Osteoblast (primary cell): ENCODE measurements at regions not wholly inside any gene's neighbourhood (a gene's known extent, or its start where the extent isn't known, plus 50 kb on each side); places are given as distances from the start of the nearest gene placed in this dataset.

Source experiments
- DNase-seq: peaks from one replicate; pipeline ENCODE4 v3.0.0; 2011; ENCODE audit warnings: low spot score, mixed read lengths; ENCODE audit not compliant: insufficient read length; ENCODE audit errors: missing footprints
- H2AFZ ChIP-seq: 2 replicates; pipeline ENCODE4 v1.6.0; 2011; ENCODE audit warnings: mild to moderate bottlenecking, low read length
- H3K27ac ChIP-seq: 2 replicates; pipeline ENCODE4 v1.5.1; 2011; ENCODE audit warnings: mild to moderate bottlenecking, low read depth, low read length, moderate library complexity
- H3K27me3 ChIP-seq: 2 replicates; pipeline ENCODE4 v1.6.0; 2012; ENCODE audit warnings: mild to moderate bottlenecking, control low read depth, inconsistent platforms, low read length, moderate library complexity; ENCODE audit not compliant: insufficient read depth
- H3K36me3 ChIP-seq: 2 replicates; pipeline ENCODE4 v1.5.1; 2011; ENCODE audit warnings: mild to moderate bottlenecking, low read length, control low read depth, moderate library complexity; ENCODE audit not compliant: insufficient read depth
- H3K4me1 ChIP-seq: 2 replicates; pipeline ENCODE4 v1.5.1; 2011; ENCODE audit warnings: mild to moderate bottlenecking, low read length, control low read depth, moderate library complexity; ENCODE audit not compliant: insufficient read depth
- H3K4me2 ChIP-seq: 2 replicates; pipeline ENCODE4 v1.6.0; 2011; ENCODE audit warnings: mild to moderate bottlenecking, low read length; ENCODE audit not compliant: insufficient read depth
- H3K4me3 ChIP-seq: fragments of 200-600 bp; sonication (generic); 3 replicates; pipeline ENCODE4 v1.5.1; 2012; ENCODE audit warnings: mild to moderate bottlenecking, low read length, inconsistent platforms; ENCODE audit not compliant: insufficient read depth
- H3K79me2 ChIP-seq: 2 replicates; pipeline ENCODE4 v1.6.0; 2012; ENCODE audit warnings: mild to moderate bottlenecking, low read length, control low read depth, inconsistent platforms; ENCODE audit not compliant: insufficient read depth
- H3K9me3 ChIP-seq: 2 replicates; pipeline ENCODE4 v1.5.1; 2011; ENCODE audit warnings: low read depth, low read length, control low read depth
- H4K20me1 ChIP-seq: 2 replicates; pipeline ENCODE4 v1.6.0; 2012; ENCODE audit warnings: mild to moderate bottlenecking, low read length, control low read depth; ENCODE audit not compliant: insufficient read depth
- TF ChIP-seq, protein P1 (sequence below): IDR thresholded peaks from 2 replicates; pipeline ENCODE4 v1.5.1; 2011; ENCODE audit warnings: mild to moderate bottlenecking, low read depth, low read length, moderate library complexity; ENCODE audit errors: extremely low read depth

DNA sequence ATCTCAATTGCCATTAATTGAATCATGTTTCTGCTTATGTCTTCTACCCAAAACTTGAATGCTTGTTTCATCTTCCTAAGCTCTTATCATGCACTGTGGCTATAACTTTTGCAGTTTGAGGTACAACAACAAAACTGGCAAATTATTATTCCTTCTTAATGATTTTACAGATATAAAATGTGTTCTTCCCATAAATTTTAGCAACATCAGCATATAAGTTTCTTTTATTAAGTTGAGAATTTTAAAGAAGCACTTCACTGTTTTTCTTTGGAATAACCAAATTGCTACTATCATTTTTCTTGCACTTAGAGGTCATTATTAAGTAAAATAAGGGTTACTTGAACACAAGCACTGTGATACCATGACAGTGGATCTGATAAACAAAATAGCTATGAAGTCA lies 862.6 kb upstream of the CADM2 start:
- no peaks in the 10 kb centered on the region for H3K36me3 ChIP-seq
- H3K9me3 ChIP-seq = no peaks in the 10 kb centered on the region
- TF ChIP-seq, protein P1, sequence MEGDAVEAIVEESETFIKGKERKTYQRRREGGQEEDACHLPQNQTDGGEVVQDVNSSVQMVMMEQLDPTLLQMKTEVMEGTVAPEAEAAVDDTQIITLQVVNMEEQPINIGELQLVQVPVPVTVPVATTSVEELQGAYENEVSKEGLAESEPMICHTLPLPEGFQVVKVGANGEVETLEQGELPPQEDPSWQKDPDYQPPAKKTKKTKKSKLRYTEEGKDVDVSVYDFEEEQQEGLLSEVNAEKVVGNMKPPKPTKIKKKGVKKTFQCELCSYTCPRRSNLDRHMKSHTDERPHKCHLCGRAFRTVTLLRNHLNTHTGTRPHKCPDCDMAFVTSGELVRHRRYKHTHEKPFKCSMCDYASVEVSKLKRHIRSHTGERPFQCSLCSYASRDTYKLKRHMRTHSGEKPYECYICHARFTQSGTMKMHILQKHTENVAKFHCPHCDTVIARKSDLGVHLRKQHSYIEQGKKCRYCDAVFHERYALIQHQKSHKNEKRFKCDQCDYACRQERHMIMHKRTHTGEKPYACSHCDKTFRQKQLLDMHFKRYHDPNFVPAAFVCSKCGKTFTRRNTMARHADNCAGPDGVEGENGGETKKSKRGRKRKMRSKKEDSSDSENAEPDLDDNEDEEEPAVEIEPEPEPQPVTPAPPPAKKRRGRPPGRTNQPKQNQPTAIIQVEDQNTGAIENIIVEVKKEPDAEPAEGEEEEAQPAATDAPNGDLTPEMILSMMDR = no peak
- DNase-seq = no peak
- no peak overlapping the region for H3K27ac ChIP-seq
- no peak overlapping the region for H2AFZ ChIP-seq
- H3K4me2 ChIP-seq = no peak overlapping the region
- no peaks in the 10 kb centered on the region for H4K20me1 ChIP-seq
- H3K79me2 ChIP-seq = no peaks in the 10 kb centered on the region
- H3K27me3 ChIP-seq = no peaks in the 10 kb centered on the region
- H3K4me3 ChIP-seq = no peak overlapping the region
- H3K4me1 ChIP-seq = no peaks in the 10 kb centered on the region

DNA sequence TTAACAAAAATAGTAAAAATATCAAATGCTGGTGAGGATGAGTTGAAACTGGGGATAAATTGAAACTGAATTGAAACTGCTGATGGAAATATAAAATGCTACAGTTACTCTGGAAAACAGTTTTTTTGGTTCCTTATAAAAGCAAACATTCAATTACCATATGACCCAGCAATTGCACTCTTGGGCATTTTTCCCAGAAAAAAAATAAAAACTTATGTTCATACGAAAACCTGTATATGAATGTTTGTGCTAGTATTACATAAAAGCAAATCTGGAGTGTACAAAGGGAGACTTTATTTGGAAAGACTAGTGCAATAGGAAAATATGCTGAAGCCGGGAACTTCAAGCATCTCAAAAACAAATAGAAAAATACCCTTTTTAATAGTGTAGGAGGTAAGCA lies 857.9 kb upstream of the CADM2 start:
- Histone ChIP-seq H3K36me3 (no peaks in the 10 kb centered on the region), H3K4me2 (no peak overlapping the region), H2AFZ (no peak overlapping the region), H3K9me3 (no peaks in the 10 kb centered on the region), H3K27ac (no peak overlapping the region), H3K4me3 (no peak overlapping the region), H4K20me1 (no peaks in the 10 kb centered on the region), H3K4me1 (no peaks in the 10 kb centered on the region), H3K27me3 (no peaks in the 10 kb centered on the region), H3K79me2 (no peaks in the 10 kb centered on the region)
- TF ChIP-seq, protein P1 = no peak
- DNase-seq = no peak

DNA sequence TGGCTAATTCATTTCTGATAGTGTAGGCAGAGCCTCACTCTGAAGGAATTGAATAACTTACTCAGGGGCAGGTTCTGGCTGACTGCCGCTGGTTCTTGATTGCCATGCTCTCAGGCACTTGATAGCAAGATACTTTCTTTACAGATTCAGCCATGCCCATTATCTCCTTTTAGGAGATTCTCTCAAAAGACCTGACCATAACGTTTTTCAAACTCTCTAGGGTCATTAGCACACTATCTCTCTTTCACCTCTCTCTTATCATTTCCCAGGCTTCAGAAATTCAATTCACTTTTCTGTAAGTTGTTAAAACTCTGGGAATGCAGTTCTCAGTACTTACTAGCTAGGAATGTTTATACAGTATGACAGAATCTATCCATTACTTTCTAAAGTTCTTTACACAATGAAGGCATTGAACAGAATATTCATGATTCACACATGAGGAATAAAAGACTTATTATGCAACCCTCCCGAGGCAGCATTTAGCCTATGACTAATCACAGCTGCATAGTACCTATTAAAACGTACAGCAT lies 850.3 kb upstream of the CADM2 start:
- no peaks in the 10 kb centered on the region for H3K27me3 ChIP-seq
- H4K20me1 ChIP-seq = no peaks in the 10 kb centered on the region
- no peaks in the 10 kb centered on the region for H3K36me3 ChIP-seq
- H2AFZ ChIP-seq = no peak overlapping the region
- H3K4me2 ChIP-seq = no peak overlapping the region
- TF ChIP-seq, protein P1 = no peak
- H3K79me2 ChIP-seq = no peaks in the 10 kb centered on the region
- no peaks in the 10 kb centered on the region for H3K9me3 ChIP-seq
- H3K4me1 ChIP-seq = no peaks in the 10 kb centered on the region
- H3K27ac ChIP-seq = peak overlapping the region; percentile 53
- no peak for DNase-seq
- H3K4me3 ChIP-seq = no peak overlapping the region

DNA sequence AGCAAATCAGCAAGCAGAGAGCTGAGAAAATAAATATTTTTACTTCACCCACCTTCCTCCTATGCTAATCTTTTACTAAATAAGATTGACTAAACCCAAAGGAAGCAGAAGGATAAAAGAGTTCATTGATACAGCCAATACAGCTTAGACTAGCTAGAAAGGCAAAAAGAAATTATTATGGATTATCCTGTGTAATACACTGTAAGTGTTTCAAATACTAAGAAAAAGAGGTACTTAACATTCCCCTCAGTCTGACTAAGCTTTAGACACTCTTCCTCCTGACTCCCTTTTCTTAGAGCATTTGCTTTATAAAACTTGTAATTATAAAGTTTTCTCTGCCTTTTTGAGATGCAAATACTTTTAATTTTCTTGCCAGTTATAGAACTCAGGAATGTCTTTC lies 848.9 kb upstream of the CADM2 start:
- no peaks in the 10 kb centered on the region for H3K27me3 ChIP-seq
- no peaks in the 10 kb centered on the region for H4K20me1 ChIP-seq
- H3K4me2 ChIP-seq = no peak overlapping the region
- no peak overlapping the region for H3K27ac ChIP-seq
- no peak for DNase-seq
- H3K79me2 ChIP-seq = no peaks in the 10 kb centered on the region
- no peaks in the 10 kb centered on the region for H3K36me3 ChIP-seq
- no peaks in the 10 kb centered on the region for H3K4me1 ChIP-seq
- H3K9me3 ChIP-seq = no peaks in the 10 kb centered on the region
- TF ChIP-seq, protein P1 = no peak
- H3K4me3 ChIP-seq = no peak overlapping the region
- no peak overlapping the region for H2AFZ ChIP-seq
